Parathyroid adenoma (tissue), 2 donors: ENCODE measurements at regions not wholly inside any gene's neighbourhood (a gene's known extent, or its start where the extent isn't known, plus 50 kb on each side); places are given as distances from the start of the nearest gene placed in this dataset.

ENCODE experiments used
- H2AFZ ChIP-seq: fragments of 300-600 bp; sonication (generic); one replicate; pipeline ENCODE4 v1.7.0; 2017; ENCODE audit warnings: antibody characterized with exemption, mild to moderate bottlenecking
- H3K27ac ChIP-seq: fragments of 300-600 bp; sonication (generic); one replicate; pipeline ENCODE4 v1.7.0; 2017
- H3K27me3 ChIP-seq: fragments of 300-600 bp; sonication (generic); one replicate; pipeline ENCODE4 v1.7.0; 2017; ENCODE audit warnings: low read length; ENCODE audit not compliant: control insufficient read depth, insufficient read depth
- H3K36me3 ChIP-seq: fragments of 300-600 bp; sonication (generic); one replicate; pipeline ENCODE4 v1.7.0; 2017; ENCODE audit warnings: low read length; ENCODE audit not compliant: control insufficient read depth, insufficient read depth
- H3K4me1 ChIP-seq: fragments of 300-600 bp; sonication (generic); one replicate; pipeline ENCODE4 v1.7.0; 2017; ENCODE audit warnings: control low read depth
- H3K4me2 ChIP-seq: fragments of 300-600 bp; sonication (generic); one replicate; pipeline ENCODE4 v1.7.0; 2017; ENCODE audit warnings: low read length
- H3K4me3 ChIP-seq: fragments of 300-600 bp; sonication (generic); one replicate; pipeline ENCODE4 v1.7.0; 2017; ENCODE audit warnings: low read depth, low read length
- H3K79me2 ChIP-seq: fragments of 300-600 bp; sonication (generic); one replicate; pipeline ENCODE4 v1.7.0; 2017; ENCODE audit warnings: control low read depth
- H3K9ac ChIP-seq: fragments of 300-600 bp; sonication (generic); one replicate; pipeline ENCODE4 v1.7.0; 2017; ENCODE audit warnings: mild to moderate bottlenecking
- H3K9me3 ChIP-seq: fragments of 300-600 bp; sonication (generic); one replicate; pipeline ENCODE4 v1.7.0; 2017; ENCODE audit warnings: low read length; ENCODE audit not compliant: control insufficient read depth
- TF ChIP-seq, protein P1 (sequence below): fragments of 300-600 bp; sonication (generic); IDR thresholded peaks from one replicate; pipeline ENCODE4 v1.7.0; 2017; ENCODE audit warnings: antibody characterized with exemption, mild to moderate bottlenecking
- donor health status: primary hyperparathyroidism.

DNA sequence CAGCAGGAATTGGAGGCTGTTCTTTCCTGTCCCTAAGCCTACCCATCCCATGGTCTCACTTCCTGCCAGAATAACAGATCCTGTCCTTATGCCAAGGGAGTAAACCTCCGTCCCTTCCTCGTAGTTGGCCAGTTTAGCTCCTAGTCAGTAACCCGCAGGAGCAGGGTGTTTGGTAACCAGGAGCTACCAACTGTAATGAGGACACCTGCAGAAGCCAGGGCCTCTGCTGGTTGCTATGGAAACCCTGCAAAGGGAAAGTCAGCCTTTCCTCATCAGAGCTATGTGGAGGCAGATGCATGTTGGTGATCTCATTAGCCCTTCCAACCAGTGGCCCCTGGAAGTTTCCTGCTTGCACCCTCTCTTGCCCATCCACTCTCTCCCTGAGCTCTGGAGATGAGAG, 368.2 kb upstream of the SULF2 start:
- no peak overlapping the region for H3K4me3 ChIP-seq
- no peaks in the 10 kb centered on the region for H3K4me1 ChIP-seq
- H3K27ac ChIP-seq, result no peak overlapping the region
- H2AFZ ChIP-seq, result no peak overlapping the region
- no peaks in the 10 kb centered on the region for H3K36me3 ChIP-seq
- TF ChIP-seq, protein P1, sequence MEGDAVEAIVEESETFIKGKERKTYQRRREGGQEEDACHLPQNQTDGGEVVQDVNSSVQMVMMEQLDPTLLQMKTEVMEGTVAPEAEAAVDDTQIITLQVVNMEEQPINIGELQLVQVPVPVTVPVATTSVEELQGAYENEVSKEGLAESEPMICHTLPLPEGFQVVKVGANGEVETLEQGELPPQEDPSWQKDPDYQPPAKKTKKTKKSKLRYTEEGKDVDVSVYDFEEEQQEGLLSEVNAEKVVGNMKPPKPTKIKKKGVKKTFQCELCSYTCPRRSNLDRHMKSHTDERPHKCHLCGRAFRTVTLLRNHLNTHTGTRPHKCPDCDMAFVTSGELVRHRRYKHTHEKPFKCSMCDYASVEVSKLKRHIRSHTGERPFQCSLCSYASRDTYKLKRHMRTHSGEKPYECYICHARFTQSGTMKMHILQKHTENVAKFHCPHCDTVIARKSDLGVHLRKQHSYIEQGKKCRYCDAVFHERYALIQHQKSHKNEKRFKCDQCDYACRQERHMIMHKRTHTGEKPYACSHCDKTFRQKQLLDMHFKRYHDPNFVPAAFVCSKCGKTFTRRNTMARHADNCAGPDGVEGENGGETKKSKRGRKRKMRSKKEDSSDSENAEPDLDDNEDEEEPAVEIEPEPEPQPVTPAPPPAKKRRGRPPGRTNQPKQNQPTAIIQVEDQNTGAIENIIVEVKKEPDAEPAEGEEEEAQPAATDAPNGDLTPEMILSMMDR, result no peak
- H3K9ac ChIP-seq, result no peak overlapping the region
- no peaks in the 10 kb centered on the region for H3K79me2 ChIP-seq
- H3K27me3 ChIP-seq, result no peaks in the 10 kb centered on the region
- H3K9me3 ChIP-seq, result no peaks in the 10 kb centered on the region
- H3K4me2 ChIP-seq, result no peak overlapping the region

GRCh38 chr20:48153103-48153502, 367.8 kb upstream of the SULF2 start:
- Histone ChIP-seq H3K79me2 (no peaks in the 10 kb centered on the region), H3K4me3 (no peak overlapping the region), H3K27me3 (no peaks in the 10 kb centered on the region), H3K9ac (no peak overlapping the region), H3K4me2 (no peak overlapping the region), H3K9me3 (no peaks in the 10 kb centered on the region), H3K4me1 (no peaks in the 10 kb centered on the region), H3K27ac (no peak overlapping the region), H3K36me3 (no peaks in the 10 kb centered on the region), H2AFZ (no peak overlapping the region)
- TF ChIP-seq, protein P1, result no peak

DNA sequence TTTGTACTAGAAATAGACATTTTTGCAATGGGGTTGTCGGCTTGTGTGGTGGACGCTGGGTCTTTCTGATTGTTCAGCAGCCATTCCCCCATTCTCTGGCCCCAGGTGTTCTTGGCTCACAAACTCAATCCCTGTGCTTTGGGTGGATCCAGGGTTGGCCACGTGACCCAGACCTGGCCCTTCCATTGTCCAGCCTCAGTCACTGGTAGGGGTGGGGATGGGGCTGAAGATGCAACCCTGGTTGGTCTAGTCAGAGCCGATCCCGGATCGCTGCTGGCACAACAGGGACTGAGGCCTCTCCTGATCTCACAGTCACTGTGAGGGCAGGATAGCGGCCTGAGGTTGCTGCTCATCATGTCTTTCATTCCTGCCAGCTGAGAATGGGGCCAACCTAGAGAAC, 365.3 kb upstream of the SULF2 start:
- Histone ChIP-seq H3K36me3 (no peaks in the 10 kb centered on the region), H3K27me3 (no peaks in the 10 kb centered on the region), H3K4me2 (no peak overlapping the region), H2AFZ (no peak overlapping the region), H3K27ac (no peak overlapping the region), H3K9ac (no peak overlapping the region), H3K9me3 (no peaks in the 10 kb centered on the region), H3K4me1 (no peaks in the 10 kb centered on the region), H3K79me2 (no peaks in the 10 kb centered on the region), H3K4me3 (no peak overlapping the region)
- TF ChIP-seq, protein P1, result no peak

GRCh38 chr20:48149902-48150301, 364.6 kb upstream of the SULF2 start:
- no peaks in the 10 kb centered on the region for H3K4me1 ChIP-seq
- no peak overlapping the region for H2AFZ ChIP-seq
- no peak overlapping the region for H3K9ac ChIP-seq
- H3K9me3 ChIP-seq, result no peaks in the 10 kb centered on the region
- TF ChIP-seq, protein P1, result no peak
- no peak overlapping the region for H3K4me3 ChIP-seq
- no peaks in the 10 kb centered on the region for H3K36me3 ChIP-seq
- H3K27me3 ChIP-seq, result no peaks in the 10 kb centered on the region
- H3K27ac ChIP-seq, result no peak overlapping the region
- H3K4me2 ChIP-seq, result no peak overlapping the region
- H3K79me2 ChIP-seq, result no peaks in the 10 kb centered on the region

- Histone ChIP-seq H3K27me3 (no peaks in the 10 kb centered on the region), H3K4me1 (no peaks in the 10 kb centered on the region), H3K4me3 (no peak overlapping the region), H3K79me2 (no peaks in the 10 kb centered on the region), H3K27ac (no peak overlapping the region), H3K36me3 (no peaks in the 10 kb centered on the region), H3K4me2 (no peak overlapping the region), H2AFZ (no peak overlapping the region), H3K9me3 (no peaks in the 10 kb centered on the region), H3K9ac (no peak overlapping the region)
- TF ChIP-seq, protein P1, result no peak
Observed at GRCh38 chr20:48148916-48149672, 363.8 kb upstream of the SULF2 start.
